ENCODE measurements at regions not wholly inside any gene's neighbourhood (a gene's known extent, or its start where the extent isn't known, plus 50 kb on each side); places are given as distances from the start of the nearest gene placed in this dataset.

DNA sequence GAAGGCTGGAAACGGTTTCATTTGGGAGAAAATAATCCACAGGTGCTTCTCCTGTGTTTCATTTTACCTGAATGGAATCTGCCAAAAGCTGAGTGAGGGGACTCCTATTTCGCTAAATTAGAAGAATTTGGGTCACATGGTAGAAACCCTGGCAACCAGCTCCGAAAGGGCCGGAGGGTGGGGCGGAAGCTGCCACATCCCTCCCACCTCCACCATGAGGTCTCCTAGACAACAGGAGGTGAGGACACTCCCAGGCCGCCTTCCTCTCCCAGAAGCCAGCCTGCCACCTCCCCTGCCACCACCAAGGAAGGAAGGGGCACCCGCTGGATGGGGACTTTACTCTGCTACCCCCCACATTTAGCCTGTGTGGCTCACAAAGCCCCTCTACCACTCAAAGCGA, 199.9 kb upstream of the ZC3H12A start:
- H3K27me3 ChIP-seq (ENCODE audit: insufficient read depth, poor library complexity, severe bottlenecking), result no peaks in the 10 kb centered on the region
- no peak for TF ChIP-seq GABPA (IDR thresholded peaks at IDR 0.05; ENCODE audit: low read depth)
- no peak for TF ChIP-seq POLR2AphosphoS5 (IDR thresholded peaks at IDR 0.05; ENCODE audit: low read depth)
- TF ChIP-seq SPI1 (IDR thresholded peaks at IDR 0.05; ENCODE audit: borderline replicate concordance, low read depth), result no peak
- TF ChIP-seq, protein P1, sequence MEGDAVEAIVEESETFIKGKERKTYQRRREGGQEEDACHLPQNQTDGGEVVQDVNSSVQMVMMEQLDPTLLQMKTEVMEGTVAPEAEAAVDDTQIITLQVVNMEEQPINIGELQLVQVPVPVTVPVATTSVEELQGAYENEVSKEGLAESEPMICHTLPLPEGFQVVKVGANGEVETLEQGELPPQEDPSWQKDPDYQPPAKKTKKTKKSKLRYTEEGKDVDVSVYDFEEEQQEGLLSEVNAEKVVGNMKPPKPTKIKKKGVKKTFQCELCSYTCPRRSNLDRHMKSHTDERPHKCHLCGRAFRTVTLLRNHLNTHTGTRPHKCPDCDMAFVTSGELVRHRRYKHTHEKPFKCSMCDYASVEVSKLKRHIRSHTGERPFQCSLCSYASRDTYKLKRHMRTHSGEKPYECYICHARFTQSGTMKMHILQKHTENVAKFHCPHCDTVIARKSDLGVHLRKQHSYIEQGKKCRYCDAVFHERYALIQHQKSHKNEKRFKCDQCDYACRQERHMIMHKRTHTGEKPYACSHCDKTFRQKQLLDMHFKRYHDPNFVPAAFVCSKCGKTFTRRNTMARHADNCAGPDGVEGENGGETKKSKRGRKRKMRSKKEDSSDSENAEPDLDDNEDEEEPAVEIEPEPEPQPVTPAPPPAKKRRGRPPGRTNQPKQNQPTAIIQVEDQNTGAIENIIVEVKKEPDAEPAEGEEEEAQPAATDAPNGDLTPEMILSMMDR (IDR thresholded peaks at IDR 0.05; ENCODE audit: insufficient read depth, low read length), result no peak
- TF ChIP-seq REST (IDR thresholded peaks at IDR 0.05; ENCODE audit: insufficient replicate concordance, low read depth), result no peak
- H3K4me3 ChIP-seq (replicated peaks; ENCODE audit: insufficient read depth, low read length), result no peak overlapping the region
- no peak for DNase-seq (ENCODE audit: low read depth in 1 of 2, low spot score in 1 of 2)
- H3K27ac ChIP-seq (replicated peaks), result no peak overlapping the region

DNA sequence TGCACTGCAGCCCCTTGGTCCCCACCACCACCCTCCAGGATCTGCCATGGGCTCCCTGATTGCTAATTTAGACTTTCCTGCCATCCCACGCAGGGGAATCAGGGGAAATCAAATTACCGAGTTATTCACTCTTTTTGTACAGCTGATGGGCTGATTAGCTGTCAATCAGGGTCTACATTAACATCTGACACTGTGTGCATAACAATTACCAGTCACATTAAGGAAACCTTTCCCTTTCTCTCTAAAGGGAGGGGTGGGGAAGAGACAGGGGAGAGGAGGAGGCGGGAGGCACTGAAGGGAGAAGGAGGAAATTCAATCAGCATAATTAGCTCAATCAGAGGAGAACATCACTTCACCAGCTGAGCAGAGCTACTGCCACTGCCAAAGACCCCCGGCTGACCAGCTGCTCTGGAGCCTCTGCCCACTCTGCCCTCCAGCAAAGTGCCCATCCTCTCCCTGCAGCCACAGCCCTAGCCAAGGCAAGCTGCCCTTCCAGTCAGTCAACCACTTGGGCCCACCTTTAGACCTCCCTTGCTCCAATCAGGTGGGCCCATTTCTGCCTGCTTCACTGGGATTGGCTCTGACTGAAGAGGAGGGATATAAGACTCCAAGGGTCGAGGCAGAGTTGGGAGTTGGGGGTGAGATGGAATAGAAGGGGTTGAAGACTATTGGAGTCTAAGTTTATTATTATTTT, 199.3 kb upstream of the ZC3H12A start:
- no peak overlapping the region for H3K4me3 ChIP-seq (replicated peaks; ENCODE audit: insufficient read depth, low read length)
- no peak for DNase-seq (ENCODE audit: low read depth in 1 of 2, low spot score in 1 of 2)
- TF ChIP-seq POLR2AphosphoS5 (IDR thresholded peaks at IDR 0.05; ENCODE audit: low read depth) (no peak), REST (IDR thresholded peaks at IDR 0.05; ENCODE audit: insufficient replicate concordance, low read depth) (no peak), GABPA (IDR thresholded peaks at IDR 0.05; ENCODE audit: low read depth) (no peak), SPI1 (IDR thresholded peaks at IDR 0.05; ENCODE audit: borderline replicate concordance, low read depth) (no peak)
- TF ChIP-seq, protein P1 (IDR thresholded peaks at IDR 0.05; ENCODE audit: insufficient read depth, low read length), result no peak
- H3K27me3 ChIP-seq (ENCODE audit: insufficient read depth, poor library complexity, severe bottlenecking), result no peaks in the 10 kb centered on the region
- no peak overlapping the region for H3K27ac ChIP-seq (replicated peaks)

DNA sequence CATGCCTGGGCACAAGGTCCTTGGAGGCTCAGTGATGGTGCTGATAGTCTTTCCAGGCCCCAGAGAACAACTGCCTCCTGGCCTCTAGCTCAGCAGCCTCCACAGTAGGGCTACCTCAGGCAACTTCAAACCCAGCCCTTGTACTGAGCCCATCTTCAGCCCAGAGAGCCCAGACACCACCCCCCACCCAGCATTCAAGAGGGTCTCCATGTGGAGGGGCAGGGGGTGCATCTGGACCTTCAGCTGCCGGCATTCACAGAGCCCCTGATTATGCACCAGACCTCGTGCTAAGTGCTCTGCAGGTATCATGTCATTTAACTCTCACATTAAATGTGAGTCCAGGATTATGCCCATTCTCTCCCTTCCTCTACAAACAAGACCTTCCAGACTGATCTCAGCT, 197.0 kb upstream of the ZC3H12A start:
- Histone ChIP-seq H3K27ac (replicated peaks) (no peak overlapping the region), H3K27me3 (ENCODE audit: insufficient read depth, poor library complexity, severe bottlenecking) (no peaks in the 10 kb centered on the region), H3K4me3 (replicated peaks; ENCODE audit: insufficient read depth, low read length) (no peak overlapping the region)
- no peak for DNase-seq (ENCODE audit: low read depth in 1 of 2, low spot score in 1 of 2)
- TF ChIP-seq GABPA (IDR thresholded peaks at IDR 0.05; ENCODE audit: low read depth) (no peak), SPI1 (IDR thresholded peaks at IDR 0.05; ENCODE audit: borderline replicate concordance, low read depth) (no peak), REST (IDR thresholded peaks at IDR 0.05; ENCODE audit: insufficient replicate concordance, low read depth) (no peak), POLR2AphosphoS5 (IDR thresholded peaks at IDR 0.05; ENCODE audit: low read depth) (no peak)
- TF ChIP-seq, protein P1 (IDR thresholded peaks at IDR 0.05; ENCODE audit: insufficient read depth, low read length), result no peak
